ENCODE measurements at regions not wholly inside any gene's neighbourhood (a gene's known extent, or its start where the extent isn't known, plus 50 kb on each side); places are given as distances from the start of the nearest gene placed in this dataset.

GRCh38 chr6:126792340-126793085, 326.0 kb upstream of the RSPO3 start:
- TF ChIP-seq CTCF (IDR thresholded peaks at IDR 0.05) (no peak), POLR2A (IDR thresholded peaks at IDR 0.05) (no peak)
